ENCODE measurements at regions not wholly inside any gene's neighbourhood (a gene's known extent, or its start where the extent isn't known, plus 50 kb on each side); places are given as distances from the start of the nearest gene placed in this dataset.

DNA sequence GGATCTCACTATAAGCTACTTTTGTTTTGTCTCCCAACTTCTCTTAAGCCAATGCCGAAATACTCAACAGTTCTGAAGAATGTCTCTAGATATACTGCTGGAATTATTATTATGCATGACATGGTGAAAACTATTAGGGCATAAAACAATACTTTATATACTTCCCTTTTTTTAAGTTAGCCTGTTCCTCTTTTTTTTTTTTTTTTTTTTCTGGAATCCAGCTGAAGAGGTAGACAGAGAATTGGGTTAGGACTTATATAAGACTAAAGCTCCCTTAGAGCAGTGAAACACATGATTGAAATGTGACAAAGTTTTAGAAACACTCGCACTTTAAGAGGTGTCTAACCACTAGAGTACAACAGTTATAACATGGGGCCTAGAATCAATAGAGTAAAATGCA lies 850.9 kb upstream of the PCDH9 start (continued):
- TF ChIP-seq, protein P1, sequence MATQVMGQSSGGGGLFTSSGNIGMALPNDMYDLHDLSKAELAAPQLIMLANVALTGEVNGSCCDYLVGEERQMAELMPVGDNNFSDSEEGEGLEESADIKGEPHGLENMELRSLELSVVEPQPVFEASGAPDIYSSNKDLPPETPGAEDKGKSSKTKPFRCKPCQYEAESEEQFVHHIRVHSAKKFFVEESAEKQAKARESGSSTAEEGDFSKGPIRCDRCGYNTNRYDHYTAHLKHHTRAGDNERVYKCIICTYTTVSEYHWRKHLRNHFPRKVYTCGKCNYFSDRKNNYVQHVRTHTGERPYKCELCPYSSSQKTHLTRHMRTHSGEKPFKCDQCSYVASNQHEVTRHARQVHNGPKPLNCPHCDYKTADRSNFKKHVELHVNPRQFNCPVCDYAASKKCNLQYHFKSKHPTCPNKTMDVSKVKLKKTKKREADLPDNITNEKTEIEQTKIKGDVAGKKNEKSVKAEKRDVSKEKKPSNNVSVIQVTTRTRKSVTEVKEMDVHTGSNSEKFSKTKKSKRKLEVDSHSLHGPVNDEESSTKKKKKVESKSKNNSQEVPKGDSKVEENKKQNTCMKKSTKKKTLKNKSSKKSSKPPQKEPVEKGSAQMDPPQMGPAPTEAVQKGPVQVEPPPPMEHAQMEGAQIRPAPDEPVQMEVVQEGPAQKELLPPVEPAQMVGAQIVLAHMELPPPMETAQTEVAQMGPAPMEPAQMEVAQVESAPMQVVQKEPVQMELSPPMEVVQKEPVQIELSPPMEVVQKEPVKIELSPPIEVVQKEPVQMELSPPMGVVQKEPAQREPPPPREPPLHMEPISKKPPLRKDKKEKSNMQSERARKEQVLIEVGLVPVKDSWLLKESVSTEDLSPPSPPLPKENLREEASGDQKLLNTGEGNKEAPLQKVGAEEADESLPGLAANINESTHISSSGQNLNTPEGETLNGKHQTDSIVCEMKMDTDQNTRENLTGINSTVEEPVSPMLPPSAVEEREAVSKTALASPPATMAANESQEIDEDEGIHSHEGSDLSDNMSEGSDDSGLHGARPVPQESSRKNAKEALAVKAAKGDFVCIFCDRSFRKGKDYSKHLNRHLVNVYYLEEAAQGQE (IDR thresholded peaks at IDR 0.05), result no peak
- TF ChIP-seq GABPA (IDR thresholded peaks at IDR 0.05 in 1 of 2, conservative IDR thresholded peaks at IDR 0.05 in 1 of 2), result no peak
- TF ChIP-seq ZBTB33 (IDR thresholded peaks at IDR 0.05), result no peak
- no peak for TF ChIP-seq SP1 (IDR thresholded peaks at IDR 0.05)

DNA sequence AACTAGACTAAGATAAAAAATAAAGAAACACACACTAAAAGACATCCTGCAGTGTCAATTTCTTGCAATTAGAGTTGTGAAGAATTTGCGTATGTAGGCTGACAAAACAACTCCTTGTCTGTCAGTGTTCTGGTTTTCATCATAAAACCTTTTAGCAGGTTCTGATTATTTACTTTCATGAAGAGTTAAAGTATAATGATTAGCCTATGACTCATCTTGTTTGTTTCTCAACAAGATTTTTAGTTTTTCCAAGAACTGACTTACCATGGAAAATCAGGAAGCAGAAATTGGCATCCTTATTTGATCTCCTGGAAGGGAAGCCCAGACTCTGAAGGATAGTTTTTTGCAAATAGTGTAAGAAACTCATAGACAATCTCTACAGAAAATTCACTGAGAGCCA lies 848.7 kb upstream of the PCDH9 start:
- no peak for TF ChIP-seq HNF4A (conservative IDR thresholded peaks at IDR 0.05)
- no peaks in the 10 kb centered on the region for H3K4me1 ChIP-seq (ENCODE audit: control insufficient read depth in 4 of 4, insufficient read depth in 4 of 4, low read length in 3 of 4)
- H3K9ac ChIP-seq (ENCODE audit: low read depth in 1 of 2, low read length in 2 of 2), result no peak overlapping the region
- no peak overlapping the region for H3K4me3 ChIP-seq (ENCODE audit: low read depth in 1 of 3, low read length in 3 of 3)
- no peaks in the 10 kb centered on the region for H3K36me3 ChIP-seq (ENCODE audit: control insufficient read depth in 4 of 4, insufficient read depth in 3 of 4, low read depth in 1 of 4, low read length in 3 of 4)
- H3K27me3 ChIP-seq (ENCODE audit: control insufficient read depth in 4 of 4, insufficient read depth in 4 of 4, low read length in 3 of 4), result no peaks in the 10 kb centered on the region
- no peaks in the 10 kb centered on the region for H3K9me3 ChIP-seq (ENCODE audit: control insufficient read depth in 4 of 4, low read length in 3 of 4)
- 76% methylated on average over 1 of the region's 1 CpG for WGBS
- no peak for DNase-seq (ENCODE audit: low spot score)
- no peak overlapping the region for H3K27ac ChIP-seq (ENCODE audit: low read depth in 1 of 2, low read length in 2 of 2)

GRCh38 chr13:68078469-68078868 lies 848.3 kb upstream of the PCDH9 start:
- H3K4me1 ChIP-seq (ENCODE audit: control insufficient read depth in 4 of 4, insufficient read depth in 4 of 4, low read length in 3 of 4), result no peaks in the 10 kb centered on the region
- no peaks in the 10 kb centered on the region for H3K9me3 ChIP-seq (ENCODE audit: control insufficient read depth in 4 of 4, low read length in 3 of 4)
- 86% methylated on average over 2 of the region's 2 CpGs for WGBS
- no peak overlapping the region for H3K4me3 ChIP-seq (ENCODE audit: low read depth in 1 of 3, low read length in 3 of 3)
- DNase-seq (ENCODE audit: low spot score), result no peak
- no peaks in the 10 kb centered on the region for H3K27me3 ChIP-seq (ENCODE audit: control insufficient read depth in 4 of 4, insufficient read depth in 4 of 4, low read length in 3 of 4)
- no peak overlapping the region for H3K27ac ChIP-seq (ENCODE audit: low read depth in 1 of 2, low read length in 2 of 2)
- no peaks in the 10 kb centered on the region for H3K36me3 ChIP-seq (ENCODE audit: control insufficient read depth in 4 of 4, insufficient read depth in 3 of 4, low read depth in 1 of 4, low read length in 3 of 4)
- TF ChIP-seq EGR1 (IDR thresholded peaks at IDR 0.05; ENCODE audit: low read depth in 2 of 2), result no peak
- no peak for TF ChIP-seq SP1 (IDR thresholded peaks at IDR 0.05)
- TF ChIP-seq ZBTB33 (IDR thresholded peaks at IDR 0.05), result no peak
- TF ChIP-seq RXRA (IDR thresholded peaks at IDR 0.05), result no peak
- TF ChIP-seq TAF1 (conservative IDR thresholded peaks at IDR 0.05), result no peak
- no peak for TF ChIP-seq RAD21 (IDR thresholded peaks at IDR 0.05)
- no peak for TF ChIP-seq CTCF (IDR thresholded peaks at IDR 0.05; ENCODE audit: low read depth, low read length, missing input control)
- TF ChIP-seq, protein P1 (IDR thresholded peaks at IDR 0.05), result no peak
- no peak for TF ChIP-seq NR2F2 (IDR thresholded peaks at IDR 0.05)
- TF ChIP-seq HNF4G (IDR thresholded peaks at IDR 0.05), result no peak
- no peak for TF ChIP-seq HNF4A (conservative IDR thresholded peaks at IDR 0.05)
- no peak for TF ChIP-seq FOXA2 (IDR thresholded peaks at IDR 0.05)
- no peak overlapping the region for H3K9ac ChIP-seq (ENCODE audit: low read depth in 1 of 2, low read length in 2 of 2)
